WERI-Rb-1 (cell line): ENCODE measurements at regions not wholly inside any gene's neighbourhood (a gene's known extent, or its start where the extent isn't known, plus 50 kb on each side); places are given as distances from the start of the nearest gene placed in this dataset.

ENCODE experiments used
- DNase-seq: peaks from one replicate; pipeline ENCODE4 v3.0.0-alpha.2; 2020
- H3K27ac ChIP-seq: fragments of 250-450 bp; sonication (Bioruptor Pico); 2 replicates; pipeline ENCODE4 v1.5.1; 2020; ENCODE audit warnings: mild to moderate bottlenecking, moderate library complexity
- H3K27me3 ChIP-seq: fragments of 250-450 bp; sonication (Bioruptor Pico); 2 replicates; pipeline ENCODE4 v1.5.1; 2021; ENCODE audit warnings: mild to moderate bottlenecking, low read depth, moderate library complexity; ENCODE audit not compliant: insufficient read depth, severe bottlenecking
- H3K36me3 ChIP-seq: fragments of 250-450 bp; sonication (Bioruptor Pico); 2 replicates; pipeline ENCODE4 v1.5.1; 2020; ENCODE audit warnings: mild to moderate bottlenecking, moderate library complexity
- H3K4me3 ChIP-seq: 2 replicates; pipeline ENCODE4 v1.5.1; 2011; ENCODE audit warnings: low read depth, mild to moderate bottlenecking, control low read depth, low read length
- H3K9me3 ChIP-seq: fragments of 250-450 bp; sonication (Bioruptor Pico); 2 replicates; pipeline ENCODE4 v1.5.1; 2021; ENCODE audit warnings: mild to moderate bottlenecking, moderate library complexity; ENCODE audit not compliant: severe bottlenecking
- CTCF ChIP-seq: IDR thresholded peaks from 2 replicates; pipeline ENCODE4 v1.5.1; 2011; ENCODE audit warnings: low read depth, mild to moderate bottlenecking, control low read depth, inconsistent platforms, low read length

- no peaks in the 10 kb centered on the region for H3K27me3 ChIP-seq
- no peak for TF ChIP-seq CTCF
- H3K4me3 ChIP-seq: no peak overlapping the region
- H3K9me3 ChIP-seq: no peaks in the 10 kb centered on the region
- no peak overlapping the region for H3K27ac ChIP-seq
- H3K36me3 ChIP-seq: no peaks in the 10 kb centered on the region
- no peak for DNase-seq
These were observed 343.7 kb downstream of the WDR11 start for GRCh38 chr10:121194696-121195523.

GRCh38 chr10:121195524-121195910, 344.4 kb downstream of the WDR11 start:
- no peaks in the 10 kb centered on the region for H3K9me3 ChIP-seq
- DNase-seq: no peak
- TF ChIP-seq CTCF: no peak
- H3K27me3 ChIP-seq: no peaks in the 10 kb centered on the region
- H3K27ac ChIP-seq: no peak overlapping the region
- no peaks in the 10 kb centered on the region for H3K36me3 ChIP-seq
- no peak overlapping the region for H3K4me3 ChIP-seq

GRCh38 chr10:121199081-121199480, 347.9 kb downstream of the WDR11 start:
- H3K27ac ChIP-seq: no peak overlapping the region
- no peak for TF ChIP-seq CTCF
- no peaks in the 10 kb centered on the region for H3K9me3 ChIP-seq
- no peaks in the 10 kb centered on the region for H3K36me3 ChIP-seq
- DNase-seq: no peak
- no peaks in the 10 kb centered on the region for H3K27me3 ChIP-seq
- no peak overlapping the region for H3K4me3 ChIP-seq

GRCh38 chr10:121205625-121206024, 354.5 kb downstream of the WDR11 start:
- no peak for DNase-seq
- Histone ChIP-seq H3K27me3 (no peaks in the 10 kb centered on the region), H3K27ac (no peak overlapping the region), H3K9me3 (no peaks in the 10 kb centered on the region), H3K4me3 (no peak overlapping the region), H3K36me3 (no peaks in the 10 kb centered on the region)
- no peak for TF ChIP-seq CTCF

GRCh38 chr10:121211446-121211845, 360.3 kb downstream of the WDR11 start:
- DNase-seq: no peak
- Histone ChIP-seq H3K27ac (no peak overlapping the region), H3K9me3 (no peaks in the 10 kb centered on the region), H3K4me3 (no peak overlapping the region), H3K27me3 (no peaks in the 10 kb centered on the region), H3K36me3 (no peaks in the 10 kb centered on the region)
- TF ChIP-seq CTCF: no peak

- Histone ChIP-seq H3K27me3 (no peaks in the 10 kb centered on the region), H3K4me3 (no peak overlapping the region), H3K36me3 (no peaks in the 10 kb centered on the region), H3K27ac (no peak overlapping the region), H3K9me3 (no peaks in the 10 kb centered on the region)
- no peak for DNase-seq
- no peak for TF ChIP-seq CTCF
These were observed 362.3 kb downstream of the WDR11 start for GRCh38 chr10:121213437-121213836.
